ENCODE measurements at regions not wholly inside any gene's neighbourhood (a gene's known extent, or its start where the extent isn't known, plus 50 kb on each side); places are given as distances from the start of the nearest gene placed in this dataset.

- no peak for TF ChIP-seq CTCF (IDR thresholded peaks at IDR 0.05; ENCODE audit: insufficient read depth, low read length, poor library complexity, severe bottlenecking)
- Histone ChIP-seq H3K27me3 (replicated peaks; ENCODE audit: control insufficient read depth, insufficient read depth, low read length) (no peaks in the 10 kb centered on the region), H3K4me3 (replicated peaks; ENCODE audit: low read depth, low read length) (no peak overlapping the region), H3K36me3 (ENCODE audit: control insufficient read depth, insufficient read depth, low read length) (no peaks in the 10 kb centered on the region)
- no peak for DNase-seq (ENCODE audit: extremely low read depth, insufficient read length)
These were observed 872.5 kb upstream of the SLIT2 start for GRCh38 chr4:19379191-19379708.

GRCh38 chr4:19375931-19376330 lies 875.8 kb upstream of the SLIT2 start:
- Histone ChIP-seq H3K36me3 (ENCODE audit: control insufficient read depth, insufficient read depth, low read length) (no peaks in the 10 kb centered on the region), H3K27me3 (replicated peaks; ENCODE audit: control insufficient read depth, insufficient read depth, low read length) (no peaks in the 10 kb centered on the region), H3K4me3 (replicated peaks; ENCODE audit: low read depth, low read length) (no peak overlapping the region)
- TF ChIP-seq CTCF (IDR thresholded peaks at IDR 0.05; ENCODE audit: insufficient read depth, low read length, poor library complexity, severe bottlenecking) = no peak
- DNase-seq (ENCODE audit: extremely low read depth, insufficient read length) = no peak

GRCh38 chr4:19375136-19375804 lies 876.4 kb upstream of the SLIT2 start:
- DNase-seq (ENCODE audit: extremely low read depth, insufficient read length) = no peak
- no peaks in the 10 kb centered on the region for H3K36me3 ChIP-seq (ENCODE audit: control insufficient read depth, insufficient read depth, low read length)
- no peak for TF ChIP-seq CTCF (IDR thresholded peaks at IDR 0.05; ENCODE audit: insufficient read depth, low read length, poor library complexity, severe bottlenecking)
- no peak overlapping the region for H3K4me3 ChIP-seq (replicated peaks; ENCODE audit: low read depth, low read length)
- H3K27me3 ChIP-seq (replicated peaks; ENCODE audit: control insufficient read depth, insufficient read depth, low read length) = no peaks in the 10 kb centered on the region

- Histone ChIP-seq H3K4me3 (replicated peaks; ENCODE audit: low read depth, low read length) (no peak overlapping the region), H3K27me3 (replicated peaks; ENCODE audit: control insufficient read depth, insufficient read depth, low read length) (no peaks in the 10 kb centered on the region), H3K36me3 (ENCODE audit: control insufficient read depth, insufficient read depth, low read length) (no peaks in the 10 kb centered on the region)
- DNase-seq (ENCODE audit: extremely low read depth, insufficient read length) = no peak
- no peak for TF ChIP-seq CTCF (IDR thresholded peaks at IDR 0.05; ENCODE audit: insufficient read depth, low read length, poor library complexity, severe bottlenecking)
These were observed 879.3 kb upstream of the SLIT2 start for GRCh38 chr4:19372390-19372789.

GRCh38 chr4:19368800-19369199 lies 882.9 kb upstream of the SLIT2 start:
- H3K4me3 ChIP-seq (replicated peaks; ENCODE audit: low read depth, low read length) = no peak overlapping the region
- no peaks in the 10 kb centered on the region for H3K27me3 ChIP-seq (replicated peaks; ENCODE audit: control insufficient read depth, insufficient read depth, low read length)
- DNase-seq (ENCODE audit: extremely low read depth, insufficient read length) = no peak
- H3K36me3 ChIP-seq (ENCODE audit: control insufficient read depth, insufficient read depth, low read length) = no peaks in the 10 kb centered on the region
- no peak for TF ChIP-seq CTCF (IDR thresholded peaks at IDR 0.05; ENCODE audit: insufficient read depth, low read length, poor library complexity, severe bottlenecking)

Measured in GM06990 (cell line).